T-cell (primary cell): ENCODE measurements at regions not wholly inside any gene's neighbourhood (a gene's known extent, or its start where the extent isn't known, plus 50 kb on each side); places are given as distances from the start of the nearest gene placed in this dataset.

ENCODE experiments used
- ATAC-seq, 4 experiments: fragments of 200-7000 bp in 3 of 4; fragments of 150-1000 bp in 1 of 4; cut with Tn5 transposase; replicated peaks in 1 of 4; 1 replicate in 3 of 4; 2 replicates in 1 of 4; pipeline ENCODE4 v1.10.0; 2021; ENCODE audit warnings: moderate library complexity in 3 of 4, mild to moderate bottlenecking in 2 of 4, moderate number of reproducible peaks in 1 of 4
- CTCF ChIA-PET, 2 donors: fragments of 300-600 bp; sonication (Branson Sonifier 250); formaldehyde crosslinking; loops; one replicate each; lab custom pipeline; 2022; ENCODE audit warnings: antibody characterized with exemption in 2 of 2; lab: Charles Lee
- POLR2A ChIA-PET, 2 donors: fragments of 300-600 bp; sonication (Branson Sonifier 250); formaldehyde crosslinking; loops; one replicate each; lab custom pipeline; 2022; ENCODE audit warnings: antibody characterized with exemption in 2 of 2; lab: Charles Lee
- DNase-seq, 35 experiments: peaks; one replicate each; pipeline versions ENCODE4 v3.0.0 to v3.0.0-alpha.2; 2013 to 2023
- H3K27ac ChIP-seq: one replicate; pipeline ENCODE4 v1.5.1; 2013; ENCODE audit warnings: low read length
- H3K27me3 ChIP-seq, 2 experiments: replicated peaks in 1 of 2; 1 replicate in 1 of 2; 2 replicates in 1 of 2; pipeline versions ENCODE4 v1.6.1 to v1.7.0; 2013; ENCODE audit warnings: low read length in 1 of 2, mixed read lengths in 1 of 2; ENCODE audit not compliant: control insufficient read depth in 2 of 2, insufficient read depth in 2 of 2; ENCODE audit errors: extremely low read depth in 1 of 2
- H3K36me3 ChIP-seq, 2 donors: 1 replicate in 1 of 2; 2 replicates in 1 of 2; pipeline versions ENCODE4 v1.6.1 to v1.7.0; 2013; ENCODE audit warnings: low read length in 1 of 2; ENCODE audit not compliant: control insufficient read depth in 2 of 2, insufficient read depth in 1 of 2; ENCODE audit errors: extremely low read depth in 1 of 2
- H3K4me1 ChIP-seq, 2 experiments: 1 replicate in 1 of 2; 2 replicates in 1 of 2; pipeline versions ENCODE4 v1.6.1 to v1.7.0; 2013; ENCODE audit warnings: low read length in 2 of 2, mixed read lengths in 1 of 2; ENCODE audit not compliant: insufficient read depth in 2 of 2, control insufficient read depth in 1 of 2; ENCODE audit errors: extremely low read depth in 1 of 2
- H3K4me3 ChIP-seq, 2 donors: 1 replicate in 1 of 2; 2 replicates in 1 of 2; pipeline versions ENCODE4 v1.5.1 to v1.7.0; 2013; ENCODE audit warnings: mild to moderate bottlenecking in 2 of 2, low read length in 1 of 2, moderate library complexity in 1 of 2; ENCODE audit not compliant: control insufficient read depth in 1 of 2; ENCODE audit errors: extremely low read depth in 1 of 2
- H3K9me3 ChIP-seq: 2 replicates; pipeline ENCODE4 v1.7.0; 2013
- H3K27ac Mint-ChIP-seq, 2 donors: one replicate each; pipeline ENCODE4 v1.8.0; 2020 to 2021; ENCODE audit warnings: mild to moderate bottlenecking in 2 of 2, mixed read lengths in 2 of 2
- H3K27me3 Mint-ChIP-seq, 2 donors: one replicate each; pipeline ENCODE4 v1.8.0; 2021 to 2022; ENCODE audit warnings: mixed read lengths in 2 of 2
- H3K36me3 Mint-ChIP-seq: one replicate; pipeline ENCODE4 v1.8.0; 2021; ENCODE audit warnings: mixed read lengths
- H3K4me1 Mint-ChIP-seq, 3 donors: one replicate each; pipeline ENCODE4 v1.8.0; 2020 to 2022; ENCODE audit warnings: mixed read lengths in 3 of 3, mild to moderate bottlenecking in 1 of 3
- H3K4me3 Mint-ChIP-seq, 3 donors: one replicate each; pipeline ENCODE4 v1.8.0; 2020 to 2022; ENCODE audit warnings: mild to moderate bottlenecking in 3 of 3, mixed read lengths in 3 of 3, moderate library complexity in 3 of 3
- H3K9me3 Mint-ChIP-seq, 3 donors: one replicate each; pipeline ENCODE4 v1.8.0; 2020 to 2022; ENCODE audit warnings: mixed read lengths in 3 of 3
- WGBS: methylation state at CpG from one replicate; pipeline ENCODE4 v1.1.5; 2013; ENCODE audit warnings: missing lambda C conversion rate; ENCODE audit not compliant: insufficient coverage; 5-methylcytosine and 5-hydroxymethylcytosine counted together

GRCh38 chr6:44674226-44675155 lies 287.0 kb downstream of the CDC5L start:
- ATAC-seq (no peak), DNase-seq (no peak)
- no peaks in the 10 kb centered on the region for H3K4me1 Mint-ChIP-seq
- H3K9me3 Mint-ChIP-seq: no peaks in the 10 kb centered on the region
- no peak overlapping the region for H3K27ac Mint-ChIP-seq
- no peaks in the 10 kb centered on the region for H3K36me3 Mint-ChIP-seq
- peaks cover 0 to 7% of the 10 kb centered on the region in 2 experiments for H3K27me3 ChIP-seq
- H3K36me3 ChIP-seq: no peaks in the 10 kb centered on the region
- CTCF ChIA-PET: interaction anchor here in 1 of 2 donors (0.6 to 0.8 kb wide), 2 partner anchors 173 to 1040 kb away, joined by 3 read pairs; no protein-coding TSS in a partner anchor
- H3K4me3 ChIP-seq: no peak overlapping the region
- H3K27me3 Mint-ChIP-seq: peaks cover 4 to 13% of the 10 kb centered on the region in 2 donors
- H3K27ac ChIP-seq: no peak overlapping the region
- no peaks in the 10 kb centered on the region for H3K9me3 ChIP-seq
- POLR2A ChIA-PET: no interaction called here
- 75% methylated on average over 8 of the region's 11 CpGs for WGBS
- no peaks in the 10 kb centered on the region for H3K4me1 ChIP-seq
- H3K4me3 Mint-ChIP-seq: no peak overlapping the region

- Mint-ChIP-seq H3K4me3 (no peak overlapping the region), H3K27me3 (peaks cover 4 to 13% of the 10 kb centered on the region in 2 donors), H3K36me3 (no peaks in the 10 kb centered on the region), H3K4me1 (no peaks in the 10 kb centered on the region), H3K27ac (no peak overlapping the region), H3K9me3 (no peaks in the 10 kb centered on the region)
- no peak for DNase-seq
- Histone ChIP-seq H3K9me3 (no peaks in the 10 kb centered on the region), H3K27ac (no peak overlapping the region), H3K4me3 (no peak overlapping the region), H3K36me3 (no peaks in the 10 kb centered on the region), H3K27me3 (peaks cover 0 to 7% of the 10 kb centered on the region in 2 experiments), H3K4me1 (no peaks in the 10 kb centered on the region)
- WGBS: no CpG with 5 or more reads among the region's 2 CpGs
- ChIA-PET CTCF (interaction anchor here in 1 of 2 donors (0.8 kb wide), 1 partner anchor 1039 kb away, joined by 3 read pairs; no protein-coding TSS in a partner anchor), POLR2A (no interaction called here)
- no peak for ATAC-seq
These were observed 287.9 kb downstream of the CDC5L start for GRCh38 chr6:44675449-44675848.

GRCh38 chr6:44676246-44676790 lies 288.8 kb downstream of the CDC5L start:
- no peaks in the 10 kb centered on the region for H3K9me3 Mint-ChIP-seq
- Histone ChIP-seq H3K27me3 (peaks cover 0 to 7% of the 10 kb centered on the region in 2 experiments), H3K27ac (no peak overlapping the region), H3K36me3 (no peaks in the 10 kb centered on the region), H3K4me3 (no peak overlapping the region), H3K4me1 (no peaks in the 10 kb centered on the region), H3K9me3 (no peaks in the 10 kb centered on the region)
- no peaks in the 10 kb centered on the region for H3K36me3 Mint-ChIP-seq
- WGBS: 82% methylated on average over 6 of the region's 8 CpGs
- POLR2A ChIA-PET: no interaction called here
- no peak overlapping the region for H3K4me3 Mint-ChIP-seq
- CTCF ChIA-PET: no interaction called here
- no peaks in the 10 kb centered on the region for H3K4me1 Mint-ChIP-seq
- no peak overlapping the region for H3K27ac Mint-ChIP-seq
- DNase-seq (no peak), ATAC-seq (no peak)
- peaks cover 4 to 13% of the 10 kb centered on the region in 2 donors for H3K27me3 Mint-ChIP-seq

- no peaks in the 10 kb centered on the region for H3K9me3 ChIP-seq
- Mint-ChIP-seq H3K27me3 (peaks cover 4 to 11% of the 10 kb centered on the region in 2 donors), H3K36me3 (no peaks in the 10 kb centered on the region), H3K4me3 (no peak overlapping the region), H3K27ac (no peak overlapping the region), H3K9me3 (no peaks in the 10 kb centered on the region), H3K4me1 (no peaks in the 10 kb centered on the region)
- H3K36me3 ChIP-seq: no peaks in the 10 kb centered on the region
- DNase-seq (no peak), ATAC-seq (no peak)
- no peak overlapping the region for H3K27ac ChIP-seq
- POLR2A ChIA-PET: interaction anchor here (0.6 kb wide), 2 partner anchors 778 to 1466 kb away, joined by 3 to 4 read pairs; no protein-coding TSS in a partner anchor
- H3K27me3 ChIP-seq: peaks cover 0 to 11% of the 10 kb centered on the region in 2 experiments
- WGBS: 81% methylated on average over 4 of the region's 9 CpGs
- no peaks in the 10 kb centered on the region for H3K4me1 ChIP-seq
- no peak overlapping the region for H3K4me3 ChIP-seq
- CTCF ChIA-PET: interaction anchor here in 1 of 2 donors (0.9 kb wide), 1 partner anchor 21 kb away, joined by 3 read pairs; no protein-coding TSS in a partner anchor
These were observed 289.4 kb downstream of the CDC5L start for GRCh38 chr6:44676826-44677433.

- WGBS: 80% methylated on average over 2 of the region's 9 CpGs
- H3K4me1 ChIP-seq: no peaks in the 10 kb centered on the region
- Mint-ChIP-seq H3K9me3 (no peaks in the 10 kb centered on the region), H3K36me3 (no peaks in the 10 kb centered on the region), H3K4me3 (no peak overlapping the region), H3K27me3 (peaks cover 0 to 12% of the 10 kb centered on the region in 2 donors), H3K4me1 (no peaks in the 10 kb centered on the region), H3K27ac (no peak overlapping the region)
- CTCF ChIA-PET: interaction anchor here in 1 of 2 donors (0.6 kb wide), 1 partner anchor 14 kb away, joined by 4 read pairs; no protein-coding TSS in a partner anchor
- H3K9me3 ChIP-seq: no peaks in the 10 kb centered on the region
- no peak for ATAC-seq
- POLR2A ChIA-PET: no interaction called here
- H3K36me3 ChIP-seq: no peaks in the 10 kb centered on the region
- DNase-seq: no peak
- no peak overlapping the region for H3K4me3 ChIP-seq
- peaks cover 0 to 17% of the 10 kb centered on the region in 2 experiments for H3K27me3 ChIP-seq
- H3K27ac ChIP-seq: no peak overlapping the region
These were observed 290.9 kb downstream of the CDC5L start for GRCh38 chr6:44678252-44678935.
